WTC11 (cell line): ENCODE measurements at regions not wholly inside any gene's neighbourhood (a gene's known extent, or its start where the extent isn't known, plus 50 kb on each side); places are given as distances from the start of the nearest gene placed in this dataset.
A peak's percentile ranks its signal among the peaks of the same experiment; 100 is the strongest.

Experiments
- ATAC-seq: fragments of 200-7000 bp; cut with Tn5 transposase; 2 replicates; pipeline ENCODE4 v1.10.0; 2021; ENCODE audit warnings: mild to moderate bottlenecking, moderate library complexity
- CTCF ChIA-PET: fragments of 300-600 bp; sonication (Branson Sonifier 250); formaldehyde crosslinking; loops from one replicate; lab custom pipeline; 2021; ENCODE audit warnings: antibody characterized with exemption; lab: Charles Lee
- POLR2A ChIA-PET: fragments of 350-600 bp; sonication (Branson Sonifier 250); formaldehyde crosslinking; loops from one replicate; lab custom pipeline; 2021; ENCODE audit warnings: antibody characterized with exemption; lab: Charles Lee
- DNase-seq: peaks from one replicate; pipeline ENCODE4 v3.0.0; 2021; ENCODE audit warnings: low spot score
- H3K27ac Mint-ChIP-seq: 2 replicates; pipeline ENCODE4 v1.8.0; 2021; ENCODE audit warnings: mixed read lengths
- H3K27me3 Mint-ChIP-seq: 2 replicates; pipeline ENCODE4 v1.8.0; 2021; ENCODE audit warnings: low read depth, mild to moderate bottlenecking, moderate library complexity, mixed read lengths
- H3K36me3 Mint-ChIP-seq: 2 replicates; pipeline ENCODE4 v1.8.0; 2021; ENCODE audit warnings: mixed read lengths
- H3K4me1 Mint-ChIP-seq: 2 replicates; pipeline ENCODE4 v1.8.0; 2022; ENCODE audit warnings: mixed read lengths
- H3K4me3 Mint-ChIP-seq: 2 replicates; pipeline ENCODE4 v1.8.0; 2021; ENCODE audit warnings: mild to moderate bottlenecking, moderate library complexity, mixed read lengths
- H3K9me3 Mint-ChIP-seq: 2 replicates; pipeline ENCODE4 v1.8.0; 2021; ENCODE audit warnings: mixed read lengths
- CBFB ChIP-seq: sonication (generic); formaldehyde crosslinking; IDR thresholded peaks from 2 replicates; pipeline ENCODE4 v1.8.1; 2022; ENCODE audit warnings: mild to moderate bottlenecking, low read depth, missing genetic modification reagents
- E2F4 ChIP-seq: sonication (generic); formaldehyde crosslinking; IDR thresholded peaks from 2 replicates; pipeline ENCODE4 v1.8.1; 2022; ENCODE audit warnings: low read depth, mild to moderate bottlenecking, moderate library complexity, missing genetic modification reagents, borderline replicate concordance
- ELF4 ChIP-seq: sonication (generic); formaldehyde crosslinking; IDR thresholded peaks from 2 replicates; pipeline ENCODE4 v1.8.1; 2022; ENCODE audit warnings: low read depth, mild to moderate bottlenecking, moderate library complexity, missing genetic modification reagents
- ESRRA ChIP-seq: sonication (generic); formaldehyde crosslinking; IDR thresholded peaks from 2 replicates; pipeline ENCODE4 v1.8.1; 2022; ENCODE audit warnings: mild to moderate bottlenecking, missing genetic modification reagents, borderline replicate concordance
- GABPB1 ChIP-seq: sonication (generic); formaldehyde crosslinking; IDR thresholded peaks from 2 replicates; pipeline ENCODE4 v1.8.1; 2023; ENCODE audit warnings: mild to moderate bottlenecking, missing genetic modification reagents
- GTF2I ChIP-seq: fragments of 250-450 bp; sonication (Bioruptor Pico); conservative IDR thresholded peaks from 2 replicates; pipeline ENCODE4 v1.4.0; 2021; ENCODE audit warnings: mild to moderate bottlenecking
- HMGA2 ChIP-seq: fragments of 250-450 bp; sonication (Bioruptor Pico); IDR thresholded peaks from 2 replicates; pipeline ENCODE4 v1.4.0; 2021; ENCODE audit warnings: mild to moderate bottlenecking, moderate library complexity
- IRF2 ChIP-seq: sonication (generic); formaldehyde crosslinking; IDR thresholded peaks from 2 replicates; pipeline ENCODE4 v1.8.0; 2022; ENCODE audit warnings: low read depth, missing genetic modification reagents, borderline replicate concordance
- MLX ChIP-seq: sonication (generic); formaldehyde crosslinking; IDR thresholded peaks from 2 replicates; pipeline ENCODE4 v1.8.1; 2023; ENCODE audit warnings: mild to moderate bottlenecking, missing genetic modification reagents, moderate library complexity
- NR1H2 ChIP-seq: sonication (generic); formaldehyde crosslinking; IDR thresholded peaks from 2 replicates; pipeline ENCODE4 v1.9.0; 2021; ENCODE audit warnings: mild to moderate bottlenecking, moderate library complexity, missing genetic modification reagents
- PRDM15 ChIP-seq: sonication (generic); formaldehyde crosslinking; IDR thresholded peaks from 2 replicates; pipeline ENCODE4 v1.8.0; 2022; ENCODE audit warnings: missing genetic modification reagents
- PRRX2 ChIP-seq: fragments of 250-450 bp; sonication (Bioruptor Pico); IDR thresholded peaks from 2 replicates; pipeline ENCODE4 v1.8.0; 2021; ENCODE audit warnings: mild to moderate bottlenecking
- STAT6 ChIP-seq: sonication (generic); formaldehyde crosslinking; conservative IDR thresholded peaks from 2 replicates; pipeline ENCODE4 v1.8.1; 2023; ENCODE audit warnings: mild to moderate bottlenecking, low read depth, missing genetic modification reagents, moderate library complexity
- ZNF317 ChIP-seq: sonication (generic); formaldehyde crosslinking; IDR thresholded peaks from 2 replicates; pipeline ENCODE4 v1.8.1; 2023; ENCODE audit warnings: low read depth, mild to moderate bottlenecking, moderate library complexity, missing genetic modification reagents, borderline replicate concordance
- TF ChIP-seq, protein P1 (sequence below): sonication (generic); formaldehyde crosslinking; IDR thresholded peaks from 2 replicates; pipeline ENCODE4 v1.8.1; 2022; ENCODE audit warnings: low read depth, missing genetic modification reagents, borderline replicate concordance
- TF ChIP-seq, protein P2 (sequence below): sonication (generic); formaldehyde crosslinking; IDR thresholded peaks from 2 replicates; pipeline ENCODE4 v1.8.1; 2023; ENCODE audit warnings: mild to moderate bottlenecking, missing genetic modification reagents
- TF ChIP-seq, protein P3 (sequence below): fragments of 250-450 bp; sonication (Bioruptor Pico); IDR thresholded peaks from 2 replicates; pipeline ENCODE4 v1.9.0; 2021; ENCODE audit warnings: mild to moderate bottlenecking
- TF ChIP-seq, protein P4 (sequence below): sonication (generic); formaldehyde crosslinking; IDR thresholded peaks from 2 replicates; pipeline ENCODE4 v1.8.0; 2022; ENCODE audit warnings: mild to moderate bottlenecking, missing genetic modification reagents

DNA sequence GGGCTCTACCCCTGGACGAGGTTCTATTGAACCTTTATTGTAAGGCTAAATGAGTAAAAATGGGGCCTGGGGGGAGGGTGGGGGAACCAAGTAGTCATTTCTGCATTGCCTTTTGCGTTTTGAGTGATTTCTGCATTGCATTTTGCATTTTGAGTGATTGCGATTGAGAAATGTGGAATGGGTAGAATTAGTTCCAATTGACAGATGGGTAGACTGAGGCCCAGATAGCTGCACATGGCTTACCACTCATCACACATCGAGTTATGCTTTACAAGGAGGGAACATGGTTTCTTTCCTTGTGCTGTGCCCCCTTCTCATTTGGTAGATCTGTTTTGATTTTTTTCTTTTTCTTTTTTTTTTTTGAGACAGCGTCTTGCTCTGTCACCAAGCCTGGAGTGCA, 858.7 kb downstream of the TYW1 start:
- CTCF ChIA-PET: interaction anchor here (0.6 kb wide), 1 partner anchor 12 kb away, joined by 3 read pairs; no protein-coding TSS in a partner anchor
- TF ChIP-seq E2F4 (CRISPR knock-in tag): no peak
- TF ChIP-seq, protein P1, sequence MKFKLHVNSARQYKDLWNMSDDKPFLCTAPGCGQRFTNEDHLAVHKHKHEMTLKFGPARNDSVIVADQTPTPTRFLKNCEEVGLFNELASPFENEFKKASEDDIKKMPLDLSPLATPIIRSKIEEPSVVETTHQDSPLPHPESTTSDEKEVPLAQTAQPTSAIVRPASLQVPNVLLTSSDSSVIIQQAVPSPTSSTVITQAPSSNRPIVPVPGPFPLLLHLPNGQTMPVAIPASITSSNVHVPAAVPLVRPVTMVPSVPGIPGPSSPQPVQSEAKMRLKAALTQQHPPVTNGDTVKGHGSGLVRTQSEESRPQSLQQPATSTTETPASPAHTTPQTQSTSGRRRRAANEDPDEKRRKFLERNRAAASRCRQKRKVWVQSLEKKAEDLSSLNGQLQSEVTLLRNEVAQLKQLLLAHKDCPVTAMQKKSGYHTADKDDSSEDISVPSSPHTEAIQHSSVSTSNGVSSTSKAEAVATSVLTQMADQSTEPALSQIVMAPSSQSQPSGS (CRISPR knock-in tag): no peak
- TF ChIP-seq, protein P2, sequence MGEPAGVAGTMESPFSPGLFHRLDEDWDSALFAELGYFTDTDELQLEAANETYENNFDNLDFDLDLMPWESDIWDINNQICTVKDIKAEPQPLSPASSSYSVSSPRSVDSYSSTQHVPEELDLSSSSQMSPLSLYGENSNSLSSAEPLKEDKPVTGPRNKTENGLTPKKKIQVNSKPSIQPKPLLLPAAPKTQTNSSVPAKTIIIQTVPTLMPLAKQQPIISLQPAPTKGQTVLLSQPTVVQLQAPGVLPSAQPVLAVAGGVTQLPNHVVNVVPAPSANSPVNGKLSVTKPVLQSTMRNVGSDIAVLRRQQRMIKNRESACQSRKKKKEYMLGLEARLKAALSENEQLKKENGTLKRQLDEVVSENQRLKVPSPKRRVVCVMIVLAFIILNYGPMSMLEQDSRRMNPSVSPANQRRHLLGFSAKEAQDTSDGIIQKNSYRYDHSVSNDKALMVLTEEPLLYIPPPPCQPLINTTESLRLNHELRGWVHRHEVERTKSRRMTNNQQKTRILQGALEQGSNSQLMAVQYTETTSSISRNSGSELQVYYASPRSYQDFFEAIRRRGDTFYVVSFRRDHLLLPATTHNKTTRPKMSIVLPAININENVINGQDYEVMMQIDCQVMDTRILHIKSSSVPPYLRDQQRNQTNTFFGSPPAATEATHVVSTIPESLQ (CRISPR knock-in tag): no peak
- no peak for TF ChIP-seq NR1H2 (CRISPR knock-in tag)
- no peak for TF ChIP-seq HMGA2 (CRISPR knock-in tag)
- no peak for TF ChIP-seq GTF2I (CRISPR knock-in tag)
- TF ChIP-seq MLX (CRISPR knock-in tag): no peak
- no peak for TF ChIP-seq CBFB (CRISPR knock-in tag)
- TF ChIP-seq, all 79 proteins: peak for 0
- Mint-ChIP-seq H3K4me1 (peaks cover 7% of the 10 kb centered on the region; the same call in 1 of the 2 replicates), H3K27ac (no peak overlapping the region), H3K36me3 (no peaks in the 10 kb centered on the region), H3K27me3 (no peaks in the 10 kb centered on the region), H3K4me3 (no peak overlapping the region), H3K9me3 (peaks cover 17% of the 10 kb centered on the region)
- no peak for ATAC-seq
- DNase-seq: no peak
- POLR2A ChIA-PET: no interaction called here

DNA sequence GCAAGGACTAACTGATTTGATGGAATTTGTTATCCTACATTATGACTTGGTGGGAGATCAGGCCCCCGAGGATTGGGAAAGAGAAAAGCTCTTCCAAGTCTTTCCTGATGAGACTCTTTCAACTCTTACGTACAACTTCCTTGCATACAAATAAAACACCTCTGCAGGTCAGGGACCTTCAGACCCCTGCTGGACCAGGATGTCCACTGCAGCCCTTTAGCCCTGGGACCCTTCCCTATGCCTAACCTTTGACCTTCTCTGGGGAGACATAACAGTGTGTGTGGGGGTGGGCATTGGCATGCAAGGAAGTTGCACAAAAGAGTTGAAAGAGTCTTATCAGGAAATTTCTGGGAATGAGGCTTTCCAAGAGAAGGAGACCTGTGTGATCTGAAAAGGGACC, 859.4 kb downstream of the TYW1 start:
- peak; percentile 65; the same call in 1 of the 2 replicates for ATAC-seq
- Mint-ChIP-seq H3K27ac (no peak overlapping the region), H3K4me3 (no peak overlapping the region), H3K27me3 (no peaks in the 10 kb centered on the region), H3K4me1 (peaks cover 7% of the 10 kb centered on the region; the same call in 1 of the 2 replicates), H3K36me3 (no peaks in the 10 kb centered on the region), H3K9me3 (peaks cover 15% of the 10 kb centered on the region)
- DNase-seq: peak; percentile 15
- CTCF ChIA-PET: interaction anchor here (0.6 kb wide), 1 partner anchor 13 kb away, joined by 3 read pairs; no protein-coding TSS in a partner anchor
- TF ChIP-seq IRF2 (CRISPR knock-in tag) (no peak), PRRX2 (CRISPR knock-in tag) (no peak), ESRRA (CRISPR knock-in tag) (no peak), PRDM15 (CRISPR knock-in tag) (no peak), ELF4 (CRISPR knock-in tag) (no peak), ZNF317 (CRISPR knock-in tag) (no peak), STAT6 (CRISPR knock-in tag) (no peak), GABPB1 (no peak)
- TF ChIP-seq, protein P3, sequence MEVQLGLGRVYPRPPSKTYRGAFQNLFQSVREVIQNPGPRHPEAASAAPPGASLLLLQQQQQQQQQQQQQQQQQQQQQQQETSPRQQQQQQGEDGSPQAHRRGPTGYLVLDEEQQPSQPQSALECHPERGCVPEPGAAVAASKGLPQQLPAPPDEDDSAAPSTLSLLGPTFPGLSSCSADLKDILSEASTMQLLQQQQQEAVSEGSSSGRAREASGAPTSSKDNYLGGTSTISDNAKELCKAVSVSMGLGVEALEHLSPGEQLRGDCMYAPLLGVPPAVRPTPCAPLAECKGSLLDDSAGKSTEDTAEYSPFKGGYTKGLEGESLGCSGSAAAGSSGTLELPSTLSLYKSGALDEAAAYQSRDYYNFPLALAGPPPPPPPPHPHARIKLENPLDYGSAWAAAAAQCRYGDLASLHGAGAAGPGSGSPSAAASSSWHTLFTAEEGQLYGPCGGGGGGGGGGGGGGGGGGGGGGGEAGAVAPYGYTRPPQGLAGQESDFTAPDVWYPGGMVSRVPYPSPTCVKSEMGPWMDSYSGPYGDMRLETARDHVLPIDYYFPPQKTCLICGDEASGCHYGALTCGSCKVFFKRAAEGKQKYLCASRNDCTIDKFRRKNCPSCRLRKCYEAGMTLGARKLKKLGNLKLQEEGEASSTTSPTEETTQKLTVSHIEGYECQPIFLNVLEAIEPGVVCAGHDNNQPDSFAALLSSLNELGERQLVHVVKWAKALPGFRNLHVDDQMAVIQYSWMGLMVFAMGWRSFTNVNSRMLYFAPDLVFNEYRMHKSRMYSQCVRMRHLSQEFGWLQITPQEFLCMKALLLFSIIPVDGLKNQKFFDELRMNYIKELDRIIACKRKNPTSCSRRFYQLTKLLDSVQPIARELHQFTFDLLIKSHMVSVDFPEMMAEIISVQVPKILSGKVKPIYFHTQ (CRISPR knock-in tag): no peak
- TF ChIP-seq, protein P4, sequence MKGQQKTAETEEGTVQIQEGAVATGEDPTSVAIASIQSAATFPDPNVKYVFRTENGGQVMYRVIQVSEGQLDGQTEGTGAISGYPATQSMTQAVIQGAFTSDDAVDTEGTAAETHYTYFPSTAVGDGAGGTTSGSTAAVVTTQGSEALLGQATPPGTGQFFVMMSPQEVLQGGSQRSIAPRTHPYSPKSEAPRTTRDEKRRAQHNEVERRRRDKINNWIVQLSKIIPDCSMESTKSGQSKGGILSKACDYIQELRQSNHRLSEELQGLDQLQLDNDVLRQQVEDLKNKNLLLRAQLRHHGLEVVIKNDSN (CRISPR knock-in tag): no peak
- POLR2A ChIA-PET: interaction anchor here (0.7 kb wide), 1 partner anchor 11 kb away, joined by 3 read pairs; no protein-coding TSS in a partner anchor
